ENCODE measurements at regions not wholly inside any gene's neighbourhood (a gene's known extent, or its start where the extent isn't known, plus 50 kb on each side); places are given as distances from the start of the nearest gene placed in this dataset.

DNA sequence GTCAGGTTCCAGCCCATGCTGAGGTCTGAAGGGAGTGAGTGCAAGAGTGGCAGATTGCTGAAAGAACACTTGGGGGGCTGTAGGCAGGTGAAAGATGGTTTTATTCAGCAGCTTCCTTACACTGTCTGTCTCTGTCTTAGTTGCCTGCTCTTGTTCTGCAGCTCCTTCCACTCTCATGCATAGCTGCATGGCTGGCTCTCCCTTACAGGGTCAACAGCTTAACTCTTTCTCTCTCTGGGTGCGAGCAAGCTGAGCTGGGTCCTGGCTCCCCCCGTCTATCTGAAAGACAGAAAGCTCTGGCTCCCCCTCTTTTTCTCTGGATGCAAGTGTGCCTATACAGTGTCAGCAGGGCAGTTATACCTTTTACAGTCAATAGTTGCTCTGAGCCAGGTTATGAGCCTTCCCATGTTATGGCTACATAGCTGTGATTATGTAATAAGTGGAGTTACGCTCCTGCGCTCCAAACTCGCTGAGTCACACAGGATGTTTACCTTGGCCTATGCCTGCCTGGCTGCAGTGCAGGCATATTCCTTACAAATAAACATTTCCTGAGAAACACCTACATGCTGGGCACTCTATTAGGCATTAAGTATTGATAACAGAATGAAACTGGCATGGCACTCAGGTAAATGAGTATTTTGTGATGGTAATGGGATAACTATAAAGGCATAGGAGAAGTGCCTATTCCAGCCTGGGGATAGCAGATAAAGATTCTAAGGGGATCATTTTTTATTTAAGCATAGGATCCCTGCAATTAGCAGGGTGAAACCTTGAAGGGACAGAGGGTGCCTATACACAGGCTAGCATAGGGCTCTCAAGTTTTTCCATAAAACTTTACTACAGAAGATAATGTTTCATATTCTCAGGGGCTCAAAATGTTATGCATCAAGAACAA, 826.9 kb upstream of the PCDH9 start:
- FAIRE-seq (no peak), DNase-seq (no peak)
- Histone ChIP-seq H3K4me3 (ENCODE audit: low read depth in 1 of 3, low read length in 3 of 3) (no peak overlapping the region), H3K27me3 (ENCODE audit: control insufficient read depth in 3 of 3, insufficient read depth in 3 of 3, low read length in 3 of 3) (no peaks in the 10 kb centered on the region), H3K4me1 (ENCODE audit: control insufficient read depth in 3 of 3, insufficient read depth in 2 of 3, low read depth in 1 of 3, low read length in 2 of 3) (no peaks in the 10 kb centered on the region), H3K36me3 (ENCODE audit: control insufficient read depth in 3 of 3, insufficient read depth in 2 of 3, low read depth in 1 of 3, low read length in 3 of 3) (no peaks in the 10 kb centered on the region), H3K9me3 (ENCODE audit: control insufficient read depth in 2 of 2, insufficient read depth in 1 of 2, low read depth in 1 of 2, low read length in 1 of 2) (peaks cover 0 to 7% of the 10 kb centered on the region in 2 donors), H3K27ac (ENCODE audit: low read depth in 1 of 3, low read length in 2 of 3) (no peak overlapping the region)
- WGBS, 3 donors: 88 to 92% (median 91%) methylated on average over 5 of the region's 5 CpGs

DNA sequence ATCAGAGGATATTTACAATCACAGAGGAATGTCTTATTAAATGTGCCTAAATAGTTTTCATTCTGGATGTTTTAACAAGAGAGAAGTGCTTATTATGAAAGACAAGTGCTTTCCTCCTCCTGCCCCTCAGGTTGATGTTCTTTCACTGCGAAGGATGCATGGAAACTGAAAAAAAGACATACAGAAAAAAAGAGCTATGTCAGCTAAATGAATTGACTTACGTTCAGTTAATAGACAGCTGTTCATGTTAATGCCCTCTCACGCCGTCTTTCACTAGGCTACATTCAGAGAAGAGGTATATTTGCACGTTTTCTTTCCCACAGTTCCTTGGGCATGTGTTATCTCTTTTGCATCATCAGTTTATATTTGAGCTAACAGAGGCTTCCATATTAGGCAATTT, 821.8 kb upstream of the PCDH9 start:
- no peaks in the 10 kb centered on the region for H3K36me3 ChIP-seq (ENCODE audit: control insufficient read depth in 3 of 3, insufficient read depth in 2 of 3, low read depth in 1 of 3, low read length in 3 of 3)
- no peak overlapping the region for H3K27ac ChIP-seq (ENCODE audit: low read depth in 1 of 3, low read length in 2 of 3)
- H3K27me3 ChIP-seq (ENCODE audit: control insufficient read depth in 3 of 3, insufficient read depth in 3 of 3, low read length in 3 of 3): no peaks in the 10 kb centered on the region
- no peaks in the 10 kb centered on the region for H3K4me1 ChIP-seq (ENCODE audit: control insufficient read depth in 3 of 3, insufficient read depth in 2 of 3, low read depth in 1 of 3, low read length in 2 of 3)
- no peak for FAIRE-seq
- peaks cover 0 to 3% of the 10 kb centered on the region in 2 donors for H3K9me3 ChIP-seq (ENCODE audit: control insufficient read depth in 2 of 2, insufficient read depth in 1 of 2, low read depth in 1 of 2, low read length in 1 of 2)
- DNase-seq: no peak
- no peak overlapping the region for H3K4me3 ChIP-seq (ENCODE audit: low read depth in 1 of 3, low read length in 3 of 3)
- WGBS, 3 donors: 78 to 86% (median 86%) methylated on average over 5 of the region's 5 CpGs

DNA sequence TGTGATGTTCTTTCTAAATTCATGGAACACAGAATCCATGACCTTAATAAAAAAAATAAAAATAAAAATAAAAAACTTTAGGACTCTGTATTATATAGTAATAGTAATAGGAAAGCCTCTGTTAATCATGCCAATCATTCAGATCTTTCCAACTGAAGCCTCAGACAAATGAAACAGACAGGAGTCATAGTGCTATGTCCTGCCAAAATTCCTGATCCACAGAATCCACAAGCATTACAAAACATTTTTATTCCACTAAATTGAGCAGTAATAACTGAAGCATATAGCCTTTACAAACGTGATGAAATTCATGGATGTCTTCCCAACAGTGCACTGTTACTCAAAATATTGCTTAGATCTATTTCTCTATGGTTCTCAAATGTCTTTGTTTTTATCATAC, 820.6 kb upstream of the PCDH9 start:
- Histone ChIP-seq H3K9me3 (ENCODE audit: control insufficient read depth in 2 of 2, insufficient read depth in 1 of 2, low read depth in 1 of 2, low read length in 1 of 2) (no peaks in the 10 kb centered on the region), H3K36me3 (ENCODE audit: control insufficient read depth in 3 of 3, insufficient read depth in 2 of 3, low read depth in 1 of 3, low read length in 3 of 3) (no peaks in the 10 kb centered on the region), H3K4me3 (ENCODE audit: low read depth in 1 of 3, low read length in 3 of 3) (no peak overlapping the region), H3K4me1 (ENCODE audit: control insufficient read depth in 3 of 3, insufficient read depth in 2 of 3, low read depth in 1 of 3, low read length in 2 of 3) (no peaks in the 10 kb centered on the region), H3K27ac (ENCODE audit: low read depth in 1 of 3, low read length in 2 of 3) (no peak overlapping the region), H3K27me3 (ENCODE audit: control insufficient read depth in 3 of 3, insufficient read depth in 3 of 3, low read length in 3 of 3) (no peaks in the 10 kb centered on the region)
- WGBS, 3 donors: 26 to 43% (median 41%) methylated on average over 1 of the region's 1 CpG
- FAIRE-seq (no peak), DNase-seq (no peak)

DNA sequence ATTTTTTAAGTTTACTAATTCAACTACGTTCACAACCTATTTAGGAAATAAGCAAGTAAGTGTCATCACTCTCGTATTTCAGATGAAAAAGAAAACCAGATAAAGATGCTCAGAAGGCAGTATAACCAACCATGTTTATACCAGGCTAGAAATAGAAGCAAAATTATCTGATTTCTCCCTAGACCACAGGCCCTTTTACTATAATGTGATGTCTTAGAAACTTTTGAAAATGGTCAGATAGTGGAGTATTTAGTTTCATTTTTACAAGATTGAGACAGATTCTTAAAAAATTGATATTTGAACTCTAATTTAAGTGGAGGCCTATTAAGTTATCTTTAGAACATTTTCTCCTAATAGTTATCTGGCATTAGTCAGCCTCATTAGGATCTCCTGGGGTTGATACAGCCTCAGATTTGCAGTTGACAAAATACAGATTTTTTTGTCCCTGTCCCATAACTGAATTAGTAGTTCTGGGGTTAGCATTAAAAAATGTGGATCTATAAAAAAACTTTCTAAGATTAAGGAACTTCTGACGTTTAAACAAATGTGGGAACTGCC, 818.7 kb upstream of the PCDH9 start:
- H3K4me1 ChIP-seq (ENCODE audit: control insufficient read depth in 3 of 3, insufficient read depth in 2 of 3, low read depth in 1 of 3, low read length in 2 of 3): no peaks in the 10 kb centered on the region
- no peak for DNase-seq
- no peaks in the 10 kb centered on the region for H3K9me3 ChIP-seq (ENCODE audit: control insufficient read depth in 2 of 2, insufficient read depth in 1 of 2, low read depth in 1 of 2, low read length in 1 of 2)
- no peaks in the 10 kb centered on the region for H3K36me3 ChIP-seq (ENCODE audit: control insufficient read depth in 3 of 3, insufficient read depth in 2 of 3, low read depth in 1 of 3, low read length in 3 of 3)
- no peak overlapping the region for H3K4me3 ChIP-seq (ENCODE audit: low read depth in 1 of 3, low read length in 3 of 3)
- H3K27ac ChIP-seq (ENCODE audit: low read depth in 1 of 3, low read length in 2 of 3): no peak overlapping the region
- no peak for FAIRE-seq
- 63 to 78% (median 66%) methylated on average over 3 of the region's 3 CpGs for WGBS, 3 donors
- no peaks in the 10 kb centered on the region for H3K27me3 ChIP-seq (ENCODE audit: control insufficient read depth in 3 of 3, insufficient read depth in 3 of 3, low read length in 3 of 3)

DNA sequence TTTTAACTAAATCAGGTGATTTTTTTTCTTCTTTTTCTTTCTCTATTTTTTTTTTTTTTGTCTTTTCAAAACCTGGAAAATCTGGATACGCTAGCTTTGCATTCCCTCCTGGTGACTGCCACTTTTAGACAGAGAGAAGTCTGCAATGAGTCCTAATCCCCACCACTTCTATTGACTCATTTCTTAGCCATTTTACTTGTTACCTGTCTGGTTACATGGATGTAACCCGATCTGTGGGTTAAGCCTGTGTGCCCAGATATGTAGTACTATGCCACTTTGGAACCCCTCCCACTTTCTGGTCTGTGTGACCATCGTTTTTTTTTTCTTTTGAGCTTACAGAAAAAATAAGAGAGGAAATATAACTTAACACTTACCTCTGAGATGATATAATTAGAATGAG, 817.8 kb upstream of the PCDH9 start:
- H3K36me3 ChIP-seq (ENCODE audit: control insufficient read depth in 3 of 3, insufficient read depth in 2 of 3, low read depth in 1 of 3, low read length in 3 of 3): no peaks in the 10 kb centered on the region
- no peaks in the 10 kb centered on the region for H3K9me3 ChIP-seq (ENCODE audit: control insufficient read depth in 2 of 2, insufficient read depth in 1 of 2, low read depth in 1 of 2, low read length in 1 of 2)
- H3K4me3 ChIP-seq (ENCODE audit: low read depth in 1 of 3, low read length in 3 of 3): no peak overlapping the region
- H3K4me1 ChIP-seq (ENCODE audit: control insufficient read depth in 3 of 3, insufficient read depth in 2 of 3, low read depth in 1 of 3, low read length in 2 of 3): no peaks in the 10 kb centered on the region
- 63 to 69% (median 68%) methylated on average over 3 of the region's 3 CpGs for WGBS, 3 donors
- no peak for DNase-seq
- H3K27ac ChIP-seq (ENCODE audit: low read depth in 1 of 3, low read length in 2 of 3): no peak overlapping the region
- no peak for FAIRE-seq
- no peaks in the 10 kb centered on the region for H3K27me3 ChIP-seq (ENCODE audit: control insufficient read depth in 3 of 3, insufficient read depth in 3 of 3, low read length in 3 of 3)

DNA sequence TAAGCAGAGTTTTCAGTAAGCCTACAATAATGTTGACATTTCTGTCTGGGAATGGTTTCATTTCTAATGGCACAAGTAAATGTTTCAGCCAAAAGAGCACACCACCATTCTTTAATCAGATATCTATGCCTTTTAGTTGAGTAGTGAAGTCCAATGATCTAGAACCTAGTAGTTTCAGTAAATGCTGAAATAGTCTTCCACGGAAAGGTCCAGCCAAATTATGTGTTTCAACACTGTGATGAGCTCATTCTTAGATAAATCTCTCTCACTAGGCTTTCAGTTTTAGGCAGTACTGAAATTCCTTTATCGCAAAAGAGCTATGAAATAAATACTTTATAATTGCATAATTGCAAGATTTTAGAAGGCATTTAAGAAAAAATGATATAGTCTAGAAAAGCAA, 816.8 kb upstream of the PCDH9 start:
- Histone ChIP-seq H3K27me3 (ENCODE audit: control insufficient read depth in 3 of 3, insufficient read depth in 3 of 3, low read length in 3 of 3) (no peaks in the 10 kb centered on the region), H3K27ac (ENCODE audit: low read depth in 1 of 3, low read length in 2 of 3) (no peak overlapping the region), H3K4me1 (ENCODE audit: control insufficient read depth in 3 of 3, insufficient read depth in 2 of 3, low read depth in 1 of 3, low read length in 2 of 3) (no peaks in the 10 kb centered on the region), H3K9me3 (ENCODE audit: control insufficient read depth in 2 of 2, insufficient read depth in 1 of 2, low read depth in 1 of 2, low read length in 1 of 2) (no peaks in the 10 kb centered on the region), H3K4me3 (ENCODE audit: low read depth in 1 of 3, low read length in 3 of 3) (no peak overlapping the region), H3K36me3 (ENCODE audit: control insufficient read depth in 3 of 3, insufficient read depth in 2 of 3, low read depth in 1 of 3, low read length in 3 of 3) (no peaks in the 10 kb centered on the region)
- DNase-seq (no peak), FAIRE-seq (no peak)
- WGBS, 3 donors: 79 to 90% (median 81%) methylated on average over 2 of the region's 2 CpGs

DNA sequence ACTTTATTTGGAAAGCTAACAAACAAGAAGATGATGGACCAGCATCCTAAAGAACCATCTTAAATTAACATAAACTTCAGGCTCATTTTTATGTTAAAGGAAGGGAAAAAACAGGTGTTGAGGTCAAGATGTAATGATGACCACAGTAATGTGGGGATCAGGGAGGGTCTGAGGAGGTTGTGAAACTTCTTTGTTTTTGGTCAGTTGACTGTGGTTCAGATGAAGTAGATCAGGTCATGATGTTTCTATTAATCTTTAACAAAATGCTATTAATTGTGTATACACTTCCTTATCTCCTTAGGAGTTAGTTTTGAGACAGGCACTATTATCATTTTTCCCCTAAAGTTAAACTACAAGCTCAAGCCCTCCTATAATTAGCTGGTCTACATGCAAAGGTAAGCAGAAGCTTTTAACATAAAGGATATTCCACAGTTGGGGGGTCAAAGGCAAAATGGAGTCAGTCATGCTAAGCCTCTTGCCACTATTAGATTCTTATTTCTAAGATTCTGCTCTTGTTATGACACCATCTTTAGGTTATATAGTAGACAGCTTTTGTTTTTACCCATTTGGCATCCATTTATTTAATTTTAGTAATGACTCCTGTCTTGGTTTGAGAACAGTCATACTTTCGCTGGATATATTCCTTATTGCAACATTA, 800.1 kb upstream of the PCDH9 start:
- DNase-seq (no peak), FAIRE-seq (no peak)
- no peak overlapping the region for H3K27ac ChIP-seq (ENCODE audit: low read depth in 1 of 3, low read length in 2 of 3)
- no peaks in the 10 kb centered on the region for H3K27me3 ChIP-seq (ENCODE audit: control insufficient read depth in 3 of 3, insufficient read depth in 3 of 3, low read length in 3 of 3)
- no peaks in the 10 kb centered on the region for H3K4me1 ChIP-seq (ENCODE audit: control insufficient read depth in 3 of 3, insufficient read depth in 2 of 3, low read depth in 1 of 3, low read length in 2 of 3)
- no peaks in the 10 kb centered on the region for H3K9me3 ChIP-seq (ENCODE audit: control insufficient read depth in 2 of 2, insufficient read depth in 1 of 2, low read depth in 1 of 2, low read length in 1 of 2)
- 79 to 91% (median 91%) methylated on average over 1 of the region's 1 CpG for WGBS, 3 donors
- no peaks in the 10 kb centered on the region for H3K36me3 ChIP-seq (ENCODE audit: control insufficient read depth in 3 of 3, insufficient read depth in 2 of 3, low read depth in 1 of 3, low read length in 3 of 3)
- no peak overlapping the region for H3K4me3 ChIP-seq (ENCODE audit: low read depth in 1 of 3, low read length in 3 of 3)

DNA sequence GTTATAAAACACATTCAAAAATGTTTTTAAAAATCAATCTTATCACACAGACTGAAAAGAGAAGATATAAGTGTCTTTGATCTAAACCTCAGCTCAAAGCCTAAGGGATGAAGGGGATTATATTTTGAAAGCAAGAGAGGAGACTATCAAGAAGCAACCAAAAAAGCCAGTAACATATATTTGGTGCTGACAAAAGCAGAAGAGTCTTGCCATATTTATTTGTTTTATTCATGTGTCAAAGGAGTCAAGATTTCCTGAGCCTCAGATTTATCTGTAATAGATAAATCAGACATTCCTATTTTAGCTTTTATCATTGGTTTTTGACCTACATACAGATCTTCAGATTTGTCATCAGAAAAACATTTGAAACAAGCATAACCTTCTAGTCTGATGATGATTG, 798.6 kb upstream of the PCDH9 start:
- no peak for FAIRE-seq
- H3K4me3 ChIP-seq (ENCODE audit: low read depth in 1 of 3, low read length in 3 of 3): no peak overlapping the region

More for the DNA sequence above, 798.6 kb upstream of the PCDH9 start:
- Histone ChIP-seq H3K9me3 (ENCODE audit: control insufficient read depth in 2 of 2, insufficient read depth in 1 of 2, low read depth in 1 of 2, low read length in 1 of 2) (peaks cover 0 to 5% of the 10 kb centered on the region in 2 donors), H3K27ac (ENCODE audit: low read depth in 1 of 3, low read length in 2 of 3) (no peak overlapping the region), H3K36me3 (ENCODE audit: control insufficient read depth in 3 of 3, insufficient read depth in 2 of 3, low read depth in 1 of 3, low read length in 3 of 3) (no peaks in the 10 kb centered on the region), H3K27me3 (ENCODE audit: control insufficient read depth in 3 of 3, insufficient read depth in 3 of 3, low read length in 3 of 3) (no peaks in the 10 kb centered on the region), H3K4me1 (ENCODE audit: control insufficient read depth in 3 of 3, insufficient read depth in 2 of 3, low read depth in 1 of 3, low read length in 2 of 3) (no peaks in the 10 kb centered on the region)
- no peak for DNase-seq
